ENCODE measurements at regions not wholly inside any gene's neighbourhood (a gene's known extent, or its start where the extent isn't known, plus 50 kb on each side); places are given as distances from the start of the nearest gene placed in this dataset.
"Not testable (repeated sequence)": the region's sequence is repeated elsewhere in the genome, so short reads cannot be mapped to it uniquely, and the experiment has no call there.

DNA sequence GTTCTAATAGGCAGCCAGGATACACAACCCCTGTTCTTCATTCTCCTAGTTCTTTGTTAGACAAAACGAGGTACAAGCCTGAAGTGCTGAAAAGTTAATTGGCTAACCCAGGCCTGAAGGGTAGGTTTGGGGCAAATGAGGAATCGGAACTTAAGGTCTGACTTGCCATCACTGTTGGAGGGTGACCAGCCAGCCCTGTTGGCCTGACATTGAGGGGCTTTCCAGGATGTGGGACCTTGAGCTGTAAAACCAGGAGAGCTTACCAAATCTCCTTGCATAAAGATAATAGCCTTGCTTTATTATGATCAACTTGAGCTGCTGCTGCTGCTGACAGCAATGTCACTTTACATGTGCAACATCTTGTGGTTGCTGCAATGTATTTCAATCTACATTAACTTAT lies 256.0 kb downstream of the VAPA start:
- DNase-seq (ENCODE audit: low read depth): no peak

DNA sequence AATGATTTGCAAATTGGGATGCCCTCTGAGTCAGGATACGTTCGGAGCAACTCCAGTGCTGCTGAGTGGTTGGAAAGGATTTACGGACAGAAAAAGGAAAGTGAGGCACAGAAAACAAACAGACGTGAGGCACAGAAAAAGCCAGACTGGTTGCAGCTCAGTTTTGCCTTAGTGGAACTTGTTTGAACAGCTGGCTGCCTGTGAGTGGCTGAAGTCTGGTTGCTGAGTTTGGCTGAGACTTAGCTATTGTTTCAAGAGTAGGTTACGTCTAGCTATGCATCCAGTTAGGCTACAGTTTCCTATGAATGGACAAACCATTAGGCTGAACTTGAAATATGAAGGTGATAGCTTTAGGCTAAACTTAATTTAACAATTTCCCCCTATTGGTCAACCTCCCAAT lies 256.6 kb downstream of the VAPA start:
- no peak for DNase-seq (ENCODE audit: low read depth)

DNA sequence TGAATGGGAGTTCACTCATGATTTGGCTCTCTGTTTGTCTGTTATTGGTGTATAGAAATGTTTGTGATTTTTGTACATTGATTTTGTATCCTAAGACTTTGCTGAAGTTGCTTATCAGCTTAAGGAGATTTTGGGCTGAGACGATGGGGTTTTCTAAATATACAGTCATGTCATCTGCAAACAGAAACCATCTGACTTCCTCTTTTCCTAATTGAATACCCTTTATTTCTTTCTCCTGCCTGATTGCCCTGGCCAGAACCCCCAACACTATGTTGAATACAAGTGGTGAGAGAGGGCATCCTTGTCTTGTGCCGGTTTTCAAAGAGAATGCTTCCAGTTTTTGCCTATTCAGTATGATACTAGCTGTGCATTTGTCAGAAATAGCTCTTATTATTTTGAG lies 261.5 kb downstream of the VAPA start:
- DNase-seq (ENCODE audit: low read depth): not testable (repeated sequence)

DNA sequence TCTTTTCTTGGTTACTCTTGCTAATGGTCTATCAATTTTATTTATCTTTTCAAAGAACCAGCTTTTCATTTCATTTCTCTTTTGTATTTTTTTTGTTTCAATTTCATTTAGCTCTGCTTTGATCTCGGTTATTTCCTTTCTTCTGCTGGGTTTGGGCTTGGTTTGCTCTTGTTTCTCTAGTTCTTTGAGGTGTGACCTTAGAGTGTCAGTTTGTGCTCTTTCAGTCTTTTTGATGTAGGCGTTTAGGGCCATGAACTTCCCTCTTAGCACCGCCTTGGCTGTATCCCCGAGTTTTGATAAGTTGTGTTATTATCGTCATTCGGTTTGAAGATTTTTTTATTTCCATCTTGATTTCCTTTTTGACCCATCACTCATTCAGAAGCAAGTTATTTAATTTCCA lies 265.5 kb downstream of the VAPA start:
- DNase-seq (ENCODE audit: low read depth): not testable (repeated sequence)

DNA sequence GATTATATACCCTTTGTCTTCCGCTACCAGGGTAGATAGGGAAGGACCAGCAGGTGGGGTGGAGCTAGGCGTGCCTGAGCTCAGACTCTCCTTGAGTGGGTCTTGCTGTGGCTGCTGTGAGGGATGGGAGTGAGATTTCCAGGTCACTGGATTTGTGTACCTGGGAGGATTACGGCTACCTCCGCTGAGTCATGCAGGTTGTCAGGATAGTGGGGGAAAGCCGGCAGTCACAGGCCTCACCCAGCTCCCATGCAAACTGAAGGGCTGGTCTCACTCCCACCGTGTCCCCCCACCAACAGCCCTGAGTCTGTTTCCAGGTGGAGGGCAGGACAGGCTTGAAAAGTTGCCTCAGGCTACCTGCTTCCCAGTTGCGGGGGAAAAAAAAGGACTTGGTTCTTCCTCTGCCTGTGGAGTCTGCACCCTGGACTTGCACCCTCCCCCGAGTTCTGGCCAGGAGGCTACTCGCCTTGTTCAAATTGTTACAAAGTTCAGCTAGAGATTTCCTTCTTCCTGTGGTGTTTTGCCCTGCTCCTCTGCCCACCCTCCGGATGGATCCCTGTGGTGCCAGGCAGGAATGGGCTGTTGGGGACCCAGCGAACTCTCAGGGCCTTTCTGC lies 268.3 kb downstream of the VAPA start:
- DNase-seq (ENCODE audit: low read depth): no peak

DNA sequence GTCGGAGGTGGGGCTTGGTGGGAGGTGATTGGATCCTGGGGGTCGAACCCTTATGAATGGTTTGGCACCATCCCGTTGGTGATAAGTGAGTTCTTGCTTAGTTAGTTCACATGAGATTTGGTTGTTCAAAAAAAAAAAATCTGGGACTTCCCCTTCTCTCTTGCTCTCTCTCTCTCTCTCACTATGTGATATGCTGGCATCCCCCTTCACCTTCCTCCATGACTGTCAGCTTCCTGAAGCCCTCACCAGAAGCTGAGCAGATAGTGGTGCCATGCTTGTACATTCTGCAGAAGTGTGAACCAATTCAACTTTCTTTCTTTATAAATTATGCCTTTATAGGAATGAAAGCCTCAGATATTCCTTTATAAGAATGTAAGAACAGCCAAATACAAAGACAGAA lies 269.7 kb upstream of the APCDD1 start:
- DNase-seq (ENCODE audit: low read depth): no peak

DNA sequence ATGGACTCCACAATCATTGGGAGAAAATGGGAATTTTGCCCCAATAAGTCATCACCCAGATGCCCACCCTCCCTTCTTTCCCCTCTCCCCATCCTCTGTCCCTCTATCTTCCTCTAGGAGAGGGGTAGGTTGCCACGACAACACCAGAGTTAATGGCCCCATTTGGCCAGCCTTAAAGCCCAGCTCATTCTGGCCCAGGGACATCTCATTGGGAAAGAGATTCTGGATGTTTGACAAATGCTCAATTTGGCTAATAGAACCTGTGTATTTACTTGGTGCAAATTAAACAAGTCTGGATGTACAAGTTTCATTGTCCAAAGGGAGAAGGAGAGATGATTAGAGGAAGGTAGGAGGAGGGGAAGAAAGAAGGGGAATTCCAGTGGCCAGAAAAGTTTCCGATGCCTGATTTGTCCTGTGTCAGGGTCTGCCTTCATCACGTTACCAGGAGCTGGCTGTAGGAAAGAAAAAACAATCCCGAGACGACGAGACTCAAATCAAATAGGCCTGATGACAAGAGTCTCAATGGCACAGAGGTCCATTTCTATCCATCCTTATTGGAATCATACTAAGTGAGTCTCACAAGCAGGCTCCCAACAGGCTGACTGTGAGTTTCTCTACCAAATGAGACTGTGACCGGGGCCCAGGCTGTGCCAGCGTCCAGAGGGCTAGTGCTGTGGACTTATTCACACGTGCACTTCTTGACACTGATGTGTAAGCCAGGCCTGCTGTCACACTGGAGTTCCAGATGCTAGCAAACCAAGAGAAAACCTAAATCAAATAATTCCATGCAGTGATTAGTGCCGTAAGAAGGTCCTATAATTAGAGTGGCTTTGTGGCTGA lies 265.2 kb upstream of the APCDD1 start:
- no peak for DNase-seq (ENCODE audit: low read depth)

DNA sequence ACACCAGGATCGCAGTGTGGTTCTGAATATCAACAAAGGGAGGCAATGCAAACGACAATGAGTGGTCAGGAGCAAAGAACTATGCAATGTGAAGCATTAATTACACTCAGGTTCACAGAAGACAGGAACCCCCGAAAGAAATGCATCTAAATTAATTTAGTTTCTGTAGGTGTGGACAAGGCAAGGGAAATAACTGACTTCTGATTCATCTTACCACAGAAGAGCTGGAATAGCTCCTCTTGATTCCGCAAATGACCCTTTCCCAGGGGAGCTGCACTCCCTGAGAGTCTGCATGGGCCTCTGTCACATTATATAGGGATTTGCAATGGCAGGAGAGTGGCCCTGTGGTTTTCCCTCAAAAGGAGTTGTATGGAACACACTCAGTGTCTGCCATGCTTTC lies 263.9 kb upstream of the APCDD1 start:
- DNase-seq (ENCODE audit: low read depth): no peak

DNA sequence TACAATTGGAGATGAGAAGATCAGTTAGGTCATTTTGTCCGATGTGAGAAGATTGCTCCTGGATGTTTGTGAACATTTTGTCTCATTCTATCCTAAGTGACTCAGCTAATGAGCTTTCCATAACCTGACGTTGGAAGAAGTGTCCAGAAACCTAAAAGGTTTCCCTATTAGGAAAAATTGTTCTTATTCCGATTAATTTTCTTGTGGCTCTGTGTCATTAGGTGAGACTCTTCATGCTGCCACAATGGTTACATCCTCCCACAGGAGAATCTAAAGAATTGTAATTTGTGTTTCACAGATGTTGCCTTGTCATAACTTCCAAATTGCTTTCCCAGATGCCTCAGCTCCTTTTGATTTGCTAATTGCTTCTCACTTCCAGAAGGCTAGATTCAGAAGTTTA lies 261.0 kb upstream of the APCDD1 start:
- DNase-seq (ENCODE audit: low read depth): no peak

DNA sequence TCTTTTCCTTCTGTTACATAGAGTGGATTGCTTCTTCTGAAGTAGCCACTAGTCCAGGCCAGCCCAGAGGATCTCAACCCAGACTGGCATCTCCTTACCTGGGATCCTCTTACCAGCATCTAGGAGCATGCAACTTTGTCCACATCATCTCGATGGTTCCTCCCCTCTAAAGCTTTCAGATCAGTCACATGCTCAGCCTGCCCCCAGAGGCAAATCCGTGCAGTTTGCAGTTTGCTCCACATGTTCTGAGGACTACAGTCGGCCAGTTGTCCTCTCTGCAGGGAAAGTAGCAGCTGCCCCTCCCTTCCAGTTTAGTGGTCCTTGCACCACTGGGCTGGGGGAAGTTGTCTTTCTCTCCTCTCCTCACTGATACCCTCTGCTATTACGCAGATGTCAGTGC lies 259.8 kb upstream of the APCDD1 start:
- DNase-seq (ENCODE audit: low read depth): no peak

DNA sequence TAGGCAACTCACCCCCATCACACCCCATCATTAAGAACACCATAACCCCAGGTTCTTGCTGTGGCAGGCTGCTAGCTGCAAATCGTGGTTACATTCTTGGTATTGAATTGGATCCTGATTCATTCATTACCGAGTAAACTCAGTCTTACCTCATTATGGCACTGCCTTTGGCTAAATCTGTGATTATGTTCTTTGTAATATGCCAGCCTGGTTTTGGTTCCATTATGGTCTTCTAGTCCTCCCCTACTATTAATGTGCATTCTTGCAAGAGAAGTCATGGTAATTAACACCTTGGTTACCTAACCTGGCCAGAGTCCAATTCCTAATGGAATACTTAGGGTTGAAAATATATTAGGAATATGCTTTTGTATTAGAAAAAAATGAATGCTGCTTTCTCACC lies 258.9 kb upstream of the APCDD1 start:
- DNase-seq (ENCODE audit: low read depth): no peak

DNA sequence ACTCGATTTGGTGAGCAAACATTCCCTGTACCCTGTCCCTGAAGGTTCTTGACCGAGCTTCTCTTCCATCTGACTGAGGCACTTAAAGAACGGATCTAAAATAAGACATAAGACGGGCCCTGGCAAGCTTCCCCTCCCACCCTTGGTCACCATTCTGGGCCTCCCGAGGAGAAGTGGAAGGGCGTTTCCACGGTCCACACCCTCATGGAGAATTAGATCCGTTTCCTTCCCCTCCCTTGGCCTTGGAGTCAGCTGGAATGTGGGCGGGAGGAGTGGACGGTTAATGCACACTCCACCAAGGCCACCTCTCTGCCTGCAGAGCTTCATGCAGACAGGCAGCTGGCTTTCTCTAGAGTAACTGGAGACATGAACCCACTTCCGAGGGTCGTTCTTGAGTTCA lies 257.3 kb upstream of the APCDD1 start:
- no peak for DNase-seq (ENCODE audit: low read depth)

DNA sequence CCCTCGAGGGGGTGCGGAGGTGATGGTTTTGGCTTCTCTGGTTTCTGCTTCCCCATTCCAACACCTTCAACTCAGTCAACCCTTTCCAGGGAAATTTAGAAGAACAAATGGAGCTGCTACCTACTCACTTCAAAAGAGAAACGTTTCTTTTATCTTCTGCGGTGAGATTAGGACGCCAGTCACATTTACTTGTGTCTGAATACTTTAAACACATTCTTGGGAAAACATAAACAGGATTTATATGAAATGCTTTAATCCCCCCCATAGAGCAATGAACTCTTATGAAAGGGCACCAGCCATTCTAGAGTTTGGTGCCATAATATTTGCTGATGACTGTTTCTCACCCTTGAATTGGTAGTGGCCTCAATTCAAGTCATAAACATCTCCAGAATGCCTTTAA lies 253.2 kb upstream of the APCDD1 start:
- DNase-seq (ENCODE audit: low read depth): no peak

DNA sequence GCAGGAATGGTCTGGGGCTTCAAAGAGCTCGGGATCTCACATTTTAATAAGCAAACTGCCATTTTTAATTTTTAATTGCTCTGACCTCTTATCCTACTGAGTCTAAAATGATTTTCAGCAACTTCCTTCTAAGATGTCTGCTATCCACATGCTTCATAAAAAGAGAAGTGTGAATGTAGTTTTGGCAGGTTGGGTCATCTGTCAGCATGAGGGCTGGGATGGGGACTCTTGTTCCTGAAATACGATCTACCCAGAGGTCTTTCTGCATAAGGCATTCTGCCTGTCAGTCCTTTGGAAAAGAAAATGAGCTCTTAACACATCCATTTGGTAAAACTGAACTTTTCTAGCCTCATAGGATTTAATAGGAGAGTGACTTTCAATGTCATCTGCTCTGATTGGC lies 252.8 kb upstream of the APCDD1 start:
- no peak for DNase-seq (ENCODE audit: low read depth)

DNA sequence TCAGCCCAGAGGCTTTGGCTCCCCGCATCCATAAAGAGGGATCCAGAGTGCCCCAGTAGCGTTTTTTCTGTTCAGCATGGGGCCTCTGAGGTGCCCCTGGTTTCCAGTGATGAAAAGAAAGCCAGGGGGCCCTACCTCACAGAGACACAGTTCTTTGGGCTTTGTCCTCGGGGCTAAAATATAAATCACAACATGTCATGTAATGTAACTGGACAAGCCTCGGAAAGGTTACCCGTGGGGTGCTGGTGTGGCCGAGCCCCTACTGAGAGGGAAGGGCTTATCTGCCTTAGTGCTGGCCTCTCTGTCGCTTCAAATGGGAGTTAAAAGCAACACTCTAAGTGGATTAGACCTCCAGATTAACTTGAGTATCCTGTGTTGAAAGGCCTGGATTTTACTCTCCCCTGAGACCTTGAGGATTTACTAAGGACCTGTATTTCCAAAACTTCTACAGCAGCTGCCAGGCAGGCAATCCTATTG lies 251.6 kb upstream of the APCDD1 start:
- no peak for DNase-seq (ENCODE audit: low read depth)

DNA sequence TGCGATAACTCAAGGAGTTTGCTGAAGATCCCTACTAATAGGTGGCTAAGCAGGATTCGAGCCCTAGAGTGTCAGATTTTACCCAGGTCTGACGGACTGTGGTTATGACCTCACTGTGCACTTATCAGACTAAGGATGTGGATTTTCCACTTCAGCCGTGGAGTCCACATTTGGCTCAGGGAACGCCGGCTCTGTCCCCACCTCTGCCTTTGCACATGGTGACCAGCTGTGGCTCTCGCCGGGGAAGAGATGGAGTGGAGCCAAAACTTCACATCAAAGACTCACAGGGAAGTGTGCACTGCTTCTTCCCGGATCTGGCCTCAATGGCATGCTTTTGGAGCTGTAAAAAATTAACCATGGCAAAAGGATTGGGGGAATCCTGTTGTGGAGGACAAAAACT lies 249.3 kb upstream of the APCDD1 start:
- DNase-seq (ENCODE audit: low read depth): no peak

DNA sequence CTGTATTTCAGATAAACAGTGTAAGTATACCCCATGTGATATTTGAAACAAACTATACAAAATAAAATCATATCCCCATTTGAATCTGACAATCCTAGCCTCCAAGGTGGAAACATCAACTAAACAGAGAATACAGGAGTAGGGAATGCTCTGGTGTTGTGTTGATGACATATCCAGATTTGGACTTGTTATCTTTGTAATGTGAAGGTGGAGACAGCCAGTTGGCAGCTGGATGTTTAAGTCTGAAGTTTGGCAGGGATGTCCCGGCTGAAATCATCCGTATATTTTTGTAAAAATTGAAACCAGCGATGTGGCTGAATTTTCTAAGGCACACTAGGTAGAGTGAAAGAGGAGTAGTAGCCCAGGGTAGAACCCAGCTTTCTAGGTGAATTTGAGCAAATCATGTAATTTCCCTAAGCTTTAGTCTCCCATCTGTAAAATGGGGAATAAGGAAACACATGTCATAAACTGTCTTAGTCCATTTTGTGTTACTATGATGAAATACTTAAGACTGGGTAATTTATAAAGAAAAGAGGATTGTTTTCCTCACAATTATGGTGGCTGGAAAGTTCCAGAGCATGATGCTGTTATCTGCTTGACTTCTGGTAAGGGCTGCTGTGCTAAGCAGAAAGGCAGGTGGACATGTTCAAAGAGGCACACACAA lies 246.6 kb upstream of the APCDD1 start:
- peak; percentile 35 for DNase-seq (ENCODE audit: low read depth)

DNA sequence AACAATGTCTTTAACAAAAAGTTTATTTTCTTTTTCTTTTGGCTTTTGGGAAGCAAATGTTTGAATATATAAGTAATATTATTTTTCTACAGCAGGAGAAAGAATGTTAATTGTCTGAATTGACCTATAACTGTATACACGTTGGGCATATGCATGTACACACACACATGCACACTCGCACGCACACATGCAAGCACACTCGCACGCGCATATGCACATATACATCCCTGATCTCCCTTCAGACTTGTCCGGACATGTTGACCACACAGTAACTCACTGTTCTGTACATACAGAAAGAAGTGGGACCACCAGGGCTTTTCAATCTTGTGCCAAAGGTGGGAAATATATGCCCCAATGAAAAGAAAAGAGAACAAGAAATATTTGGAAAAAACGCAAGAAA lies 245.1 kb upstream of the APCDD1 start:
- no peak for DNase-seq (ENCODE audit: low read depth)

DNA sequence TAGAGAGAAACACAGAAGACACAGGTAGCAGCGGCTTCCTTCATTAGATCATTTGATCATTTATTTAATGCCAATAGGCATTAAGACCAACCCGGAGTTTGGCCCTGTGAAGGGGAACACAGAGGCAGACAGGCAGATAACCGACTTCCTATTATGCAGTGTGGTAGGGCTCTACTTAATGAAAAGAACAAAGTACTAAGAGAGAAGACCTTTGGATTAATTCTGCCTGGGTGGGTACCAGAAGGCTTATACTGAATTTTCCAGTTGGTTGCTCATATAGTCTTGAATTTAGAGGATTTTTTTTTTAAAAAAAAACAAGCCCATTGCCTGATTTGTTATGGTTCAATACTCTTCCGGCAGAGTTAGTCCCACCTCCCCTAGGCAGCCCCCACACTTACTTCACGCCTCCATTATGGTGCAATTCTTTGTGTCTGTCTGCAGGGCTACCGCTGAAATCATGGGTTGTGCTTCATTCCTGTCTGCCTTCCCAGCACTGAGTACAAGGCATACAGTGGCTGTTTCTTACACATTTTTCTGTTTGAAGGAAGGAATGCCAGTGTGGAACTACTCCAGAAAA lies 244.3 kb upstream of the APCDD1 start:
- no peak for DNase-seq (ENCODE audit: low read depth)

DNA sequence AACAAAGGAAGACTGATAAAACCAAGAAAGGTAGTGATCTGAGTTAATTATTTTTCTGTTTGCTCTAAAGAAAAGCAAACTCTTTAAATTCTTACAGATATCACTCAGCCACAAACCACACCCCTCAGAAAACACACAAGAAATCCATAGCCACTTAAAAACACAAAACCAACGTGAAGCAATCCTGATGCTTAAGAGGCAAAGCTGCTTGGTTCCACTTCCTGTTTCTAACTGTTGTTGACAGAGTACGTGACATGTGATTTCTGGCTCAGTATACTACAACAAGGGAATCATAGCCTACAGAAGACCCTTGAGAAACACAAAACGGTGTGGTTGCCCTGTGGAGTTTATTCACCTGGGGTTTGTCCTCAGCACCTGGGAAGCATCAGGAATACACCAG lies 240.9 kb upstream of the APCDD1 start:
- DNase-seq (ENCODE audit: low read depth): no peak

DNA sequence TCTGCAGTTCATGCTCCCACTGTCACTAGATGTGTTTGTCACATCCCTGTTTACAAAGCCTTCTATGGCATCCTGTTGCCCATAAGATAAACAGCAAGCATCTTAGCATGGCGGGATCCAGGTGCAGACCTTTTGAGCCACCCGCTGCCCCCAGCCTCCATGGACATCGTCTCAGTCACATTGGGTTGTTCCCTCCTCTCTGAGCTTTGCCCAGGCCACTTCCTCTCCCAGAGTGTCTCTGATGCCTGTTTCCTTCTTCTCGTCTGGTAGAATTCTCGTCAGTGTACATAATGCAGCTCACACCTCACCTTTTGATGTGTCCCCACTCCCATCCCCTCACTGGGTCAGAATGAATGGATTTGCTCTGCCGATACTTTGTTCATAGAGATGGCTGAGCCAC lies 239.0 kb upstream of the APCDD1 start:
- DNase-seq (ENCODE audit: low read depth): no peak

DNA sequence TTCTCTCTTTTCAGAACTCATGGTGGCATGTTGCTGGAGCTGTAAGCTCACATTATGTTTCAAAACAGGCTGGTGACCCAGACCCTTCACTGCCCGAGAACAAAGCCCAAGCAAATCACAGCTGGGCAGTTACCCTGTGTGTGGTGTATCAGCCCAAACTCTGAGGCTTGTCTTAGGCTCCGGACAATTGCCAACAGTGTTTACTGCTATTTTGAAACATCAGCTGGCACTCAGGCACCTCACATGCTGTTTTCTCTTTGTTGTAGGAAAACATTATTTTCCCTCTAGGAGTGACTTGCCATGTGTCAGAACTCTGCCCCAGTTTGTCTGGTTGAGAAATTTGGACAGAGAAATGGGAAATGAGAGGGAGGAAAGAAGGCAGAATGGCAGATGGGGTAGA lies 237.6 kb upstream of the APCDD1 start:
- DNase-seq (ENCODE audit: low read depth): no peak

DNA sequence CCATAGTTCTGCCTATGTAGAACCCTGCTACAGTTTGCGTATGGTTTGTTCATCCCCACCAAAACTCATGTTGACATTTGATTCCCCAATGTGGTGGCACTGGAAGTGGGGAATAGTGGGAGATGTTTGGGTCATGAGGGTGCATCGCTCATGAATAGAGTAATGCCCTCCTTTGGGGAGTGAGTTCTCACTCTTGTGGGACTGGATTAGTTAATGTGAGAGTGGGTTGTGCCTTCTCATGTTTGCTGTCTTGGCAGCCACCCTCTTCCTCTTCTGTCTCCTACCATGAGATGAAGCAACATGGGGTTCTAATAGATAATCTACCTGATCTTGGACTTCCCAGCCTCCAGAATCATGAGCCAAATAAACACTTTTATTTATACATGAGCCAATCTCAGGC lies 237.2 kb upstream of the APCDD1 start:
- no peak for DNase-seq (ENCODE audit: low read depth)
